Esophagus squamous epithelium (tissue), 4 donors: ENCODE measurements at regions not wholly inside any gene's neighbourhood (a gene's known extent, or its start where the extent isn't known, plus 50 kb on each side); places are given as distances from the start of the nearest gene placed in this dataset.

Experiments used
- POLR2A ChIP-seq, 4 donors: fragments of 450-650 bp; IDR thresholded peaks; one replicate each; pipeline ENCODE4 v1.6.1; 2017; ENCODE audit warnings: antibody characterized with exemption in 4 of 4, mild to moderate bottlenecking in 4 of 4, moderate library complexity in 3 of 4
- TF ChIP-seq, protein P1 (sequence below), 6 experiments: fragments of 450-650 bp in 4 of 6; fragments of 200-600 bp in 2 of 6; sonication (generic) in 2 of 6; IDR thresholded peaks; one replicate each; pipeline ENCODE4 v1.5.1; 2016 to 2019; ENCODE audit warnings: antibody characterized with exemption in 6 of 6, mild to moderate bottlenecking in 4 of 6, moderate library complexity in 4 of 6

DNA sequence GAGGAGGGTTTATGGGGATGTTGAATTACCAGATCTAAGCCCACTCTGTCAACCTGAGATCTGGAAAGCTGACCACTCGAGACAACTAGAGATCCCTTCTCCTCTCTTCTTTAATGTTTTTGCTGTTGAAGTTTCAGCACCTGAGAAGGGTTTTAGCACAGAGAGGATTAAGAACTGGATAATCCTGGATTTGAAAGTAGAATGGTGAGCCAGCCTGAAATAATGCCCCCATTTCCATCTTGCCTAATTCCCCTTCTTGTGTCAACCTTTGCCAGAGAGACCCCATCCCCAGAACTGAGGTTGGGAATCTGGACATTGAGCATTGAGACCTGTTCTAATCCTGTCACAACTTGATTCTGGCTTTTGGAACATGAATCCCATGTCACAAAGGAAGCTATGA is 87.8 kb upstream of the RFLNA start:
- TF ChIP-seq, protein P1, sequence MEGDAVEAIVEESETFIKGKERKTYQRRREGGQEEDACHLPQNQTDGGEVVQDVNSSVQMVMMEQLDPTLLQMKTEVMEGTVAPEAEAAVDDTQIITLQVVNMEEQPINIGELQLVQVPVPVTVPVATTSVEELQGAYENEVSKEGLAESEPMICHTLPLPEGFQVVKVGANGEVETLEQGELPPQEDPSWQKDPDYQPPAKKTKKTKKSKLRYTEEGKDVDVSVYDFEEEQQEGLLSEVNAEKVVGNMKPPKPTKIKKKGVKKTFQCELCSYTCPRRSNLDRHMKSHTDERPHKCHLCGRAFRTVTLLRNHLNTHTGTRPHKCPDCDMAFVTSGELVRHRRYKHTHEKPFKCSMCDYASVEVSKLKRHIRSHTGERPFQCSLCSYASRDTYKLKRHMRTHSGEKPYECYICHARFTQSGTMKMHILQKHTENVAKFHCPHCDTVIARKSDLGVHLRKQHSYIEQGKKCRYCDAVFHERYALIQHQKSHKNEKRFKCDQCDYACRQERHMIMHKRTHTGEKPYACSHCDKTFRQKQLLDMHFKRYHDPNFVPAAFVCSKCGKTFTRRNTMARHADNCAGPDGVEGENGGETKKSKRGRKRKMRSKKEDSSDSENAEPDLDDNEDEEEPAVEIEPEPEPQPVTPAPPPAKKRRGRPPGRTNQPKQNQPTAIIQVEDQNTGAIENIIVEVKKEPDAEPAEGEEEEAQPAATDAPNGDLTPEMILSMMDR (IDR thresholded peaks at IDR 0.05), result no peak
- no peak for TF ChIP-seq POLR2A (IDR thresholded peaks at IDR 0.05)
